NCI-H2196 treated with DMSO at 0.1 percent for 48 hours (cell line): ENCODE measurements at regions not wholly inside any gene's neighbourhood (a gene's known extent, or its start where the extent isn't known, plus 50 kb on each side); places are given as distances from the start of the nearest gene placed in this dataset.

Experiments used
- DNase-seq: peaks from one replicate; lab custom pipeline; 2025; ENCODE audit not compliant: unreplicated experiment; lab: John Stamatoyannopoulos, UW

GRCh38 chr10:75294866-75295701, 59.3 kb upstream of the COMTD1 start:
- DNase-seq: peak; percentile 19

DNA sequence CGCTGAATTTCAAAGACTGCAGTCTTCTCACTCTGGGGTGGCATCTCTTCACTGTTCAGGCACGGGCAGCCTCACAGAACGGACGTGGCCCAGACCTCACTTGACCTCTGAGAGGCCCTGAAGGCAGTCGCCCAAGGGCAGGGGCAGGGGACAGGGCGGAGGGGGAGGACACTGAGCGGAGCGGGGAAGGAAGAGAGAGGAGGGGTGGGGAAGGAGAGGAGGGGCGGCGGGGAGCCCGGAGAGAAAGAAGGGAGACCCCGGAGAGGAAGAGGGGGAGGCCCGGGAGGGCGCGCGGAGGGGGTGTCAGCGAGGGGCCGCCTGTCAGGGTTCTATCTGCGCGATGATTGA, 58.7 kb upstream of the COMTD1 start:
- DNase-seq: no peak

DNA sequence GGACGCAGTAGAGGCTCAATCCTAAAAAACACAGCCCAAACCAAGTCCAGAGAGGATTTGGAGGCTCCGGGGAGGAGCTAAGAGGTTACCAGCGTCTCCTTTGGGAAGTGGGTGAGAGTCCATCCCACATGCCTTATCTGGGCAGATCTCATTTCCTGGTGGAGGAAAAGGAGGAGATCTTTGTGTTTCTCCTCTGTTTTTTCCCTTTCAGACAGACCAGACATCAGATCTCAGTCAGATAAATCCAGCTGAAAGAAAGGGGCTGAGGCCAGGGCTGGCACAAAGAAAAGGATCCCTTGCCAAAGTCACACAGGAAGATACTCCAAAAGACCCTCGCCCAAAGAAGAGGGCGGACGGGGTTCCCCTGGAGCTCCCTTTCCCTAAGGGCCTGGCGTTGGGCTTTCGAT, 58.3 kb upstream of the COMTD1 start:
- DNase-seq: no peak

DNA sequence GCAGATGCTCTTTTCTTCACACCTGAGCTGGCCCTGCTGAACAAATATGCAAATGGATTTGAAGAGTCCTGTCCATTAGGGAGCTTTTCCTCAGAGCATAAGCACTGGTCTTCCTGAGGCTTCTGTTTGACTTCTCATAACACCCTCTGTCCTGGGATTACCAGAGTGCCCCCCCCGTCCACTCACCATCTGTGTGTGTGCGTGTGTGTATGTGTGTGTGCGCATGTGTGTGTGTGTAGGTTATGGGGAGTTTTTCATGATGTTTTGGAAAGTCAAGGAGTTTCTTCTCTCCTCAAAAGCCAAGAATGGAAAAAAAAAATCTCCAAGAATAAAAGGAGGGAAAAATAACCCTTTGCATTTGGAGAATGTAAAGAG, 57.7 kb upstream of the COMTD1 start:
- no peak for DNase-seq

- no peak for DNase-seq
These were observed 57.2 kb upstream of the COMTD1 start for GRCh38 chr10:75292794-75293445.

GRCh38 chr10:75291805-75292204, 56.0 kb upstream of the COMTD1 start:
- no peak for DNase-seq

GRCh38 chr10:75288140-75288711, 52.5 kb upstream of the COMTD1 start:
- no peak for DNase-seq

- no peak for DNase-seq
These were observed 51.9 kb upstream of the COMTD1 start for GRCh38 chr10:75287697-75288096.

- DNase-seq: no peak
These were observed 51.1 kb upstream of the COMTD1 start for GRCh38 chr10:75286901-75287300.
